HPDE6-E6E7 (cell line): ENCODE measurements at regions not wholly inside any gene's neighbourhood (a gene's known extent, or its start where the extent isn't known, plus 50 kb on each side); places are given as distances from the start of the nearest gene placed in this dataset.

Experiments used
- DNase-seq: peaks from one replicate; pipeline ENCODE4 v3.0.0; 2011; ENCODE audit warnings: missing footprints; ENCODE audit errors: extremely low spot score

DNA sequence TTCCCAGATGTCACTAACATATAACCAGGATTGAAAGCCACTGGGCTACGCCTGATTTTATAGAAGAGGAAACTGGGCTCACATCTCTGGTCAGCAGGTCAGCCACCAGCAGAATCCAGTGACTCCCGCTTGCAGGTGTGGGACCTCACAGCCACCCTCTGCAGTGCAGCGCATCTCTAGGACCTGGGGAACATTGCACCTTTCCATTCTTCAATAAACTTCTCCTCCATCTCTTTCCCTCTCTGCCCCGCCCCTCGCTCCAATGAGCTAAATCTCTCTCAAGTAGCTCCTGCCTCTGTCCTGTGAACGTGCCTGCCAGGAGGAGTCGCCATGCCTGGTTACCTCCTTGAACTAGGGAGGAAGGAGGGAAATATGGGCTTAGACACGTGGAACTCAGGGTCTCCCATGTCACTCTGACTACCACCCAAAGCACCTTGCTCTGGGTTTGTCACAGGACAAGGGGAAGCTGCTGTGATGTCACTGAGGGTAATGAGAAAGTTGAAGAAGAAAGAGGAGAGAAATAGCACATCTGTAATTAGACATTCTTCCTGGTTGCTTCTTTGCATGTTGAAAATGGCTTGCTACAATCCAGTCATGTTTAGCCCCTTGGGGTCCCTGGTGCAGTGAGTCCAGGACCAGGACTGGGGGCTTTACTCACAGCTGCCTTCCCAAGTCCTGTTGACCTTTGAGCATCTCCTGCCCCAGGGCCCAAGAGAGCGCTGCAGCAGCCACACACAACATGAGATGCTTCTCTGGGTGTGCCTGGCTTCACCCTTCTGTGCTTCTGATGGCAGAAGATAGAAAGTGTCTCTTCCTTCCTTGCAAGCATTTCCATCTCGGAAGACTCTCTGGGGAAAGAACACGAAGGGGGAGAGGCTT lies 469.4 kb downstream of the PREX1 start:
- DNase-seq, result no peak

DNA sequence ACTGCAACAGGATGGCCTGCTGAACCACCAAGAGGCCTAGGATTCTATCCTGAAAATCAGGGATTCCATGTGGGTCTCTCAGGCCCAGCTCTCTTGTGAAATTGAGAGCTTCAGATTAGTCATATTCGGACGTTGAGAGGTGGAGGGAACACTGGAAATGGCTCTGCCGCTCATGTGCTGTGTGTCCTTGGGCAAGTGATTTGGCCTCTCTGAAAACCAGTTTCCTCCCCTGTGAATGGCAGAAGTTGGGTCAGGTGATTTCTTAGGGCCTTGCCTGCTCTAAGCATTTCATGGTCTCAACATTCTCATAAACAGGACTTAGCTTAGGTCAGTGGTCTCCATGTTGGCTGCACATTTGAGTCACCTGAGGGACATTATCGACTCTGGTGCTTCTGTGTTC lies 470.1 kb downstream of the PREX1 start:
- DNase-seq, result no peak

DNA sequence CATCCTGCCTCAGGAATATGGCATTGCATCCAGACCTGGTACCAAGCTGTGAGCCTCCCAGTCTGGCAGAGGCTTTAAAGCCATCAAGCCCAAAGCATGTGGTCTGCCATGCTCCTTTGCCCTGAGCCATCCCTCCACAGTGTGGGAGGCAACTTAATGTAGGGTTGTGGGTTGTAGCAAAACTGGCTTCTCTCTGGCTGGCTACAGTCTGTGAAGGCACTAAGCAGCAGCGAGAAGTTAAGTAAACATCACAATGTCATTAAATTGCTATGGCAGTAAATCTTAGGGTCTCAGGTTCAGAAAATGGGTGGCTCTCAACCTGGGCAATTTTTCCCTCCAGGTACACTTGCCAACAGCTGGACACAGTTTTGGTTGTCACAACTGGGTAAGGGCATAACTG lies 472.9 kb downstream of the PREX1 start:
- no peak for DNase-seq

DNA sequence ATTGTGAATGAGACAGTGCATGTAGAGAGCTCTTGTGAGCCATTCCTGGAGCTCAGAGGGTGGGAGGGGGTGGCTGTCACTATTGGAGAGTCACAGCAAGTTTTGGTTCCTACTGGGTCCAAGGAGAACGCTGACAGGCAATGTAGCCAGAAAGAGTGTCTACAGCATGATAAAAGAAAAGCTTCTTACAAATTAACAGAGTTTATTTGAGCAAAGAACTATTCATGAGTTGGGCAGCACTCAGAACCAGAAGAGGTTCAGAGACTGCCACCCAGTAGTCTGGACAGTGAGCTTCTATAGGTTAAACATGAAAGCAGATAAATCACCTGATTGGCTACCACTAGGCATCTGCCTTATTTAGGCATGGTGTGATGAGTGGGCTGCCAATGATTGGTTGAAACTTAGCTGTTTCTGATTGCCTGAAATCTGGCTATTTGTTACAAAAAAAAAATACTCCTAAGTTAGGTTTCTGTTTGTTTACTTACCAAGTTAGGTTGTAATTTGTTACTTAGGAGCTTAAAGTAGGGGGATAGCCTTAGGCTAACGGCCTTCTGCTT lies 473.4 kb downstream of the PREX1 start:
- no peak for DNase-seq

DNA sequence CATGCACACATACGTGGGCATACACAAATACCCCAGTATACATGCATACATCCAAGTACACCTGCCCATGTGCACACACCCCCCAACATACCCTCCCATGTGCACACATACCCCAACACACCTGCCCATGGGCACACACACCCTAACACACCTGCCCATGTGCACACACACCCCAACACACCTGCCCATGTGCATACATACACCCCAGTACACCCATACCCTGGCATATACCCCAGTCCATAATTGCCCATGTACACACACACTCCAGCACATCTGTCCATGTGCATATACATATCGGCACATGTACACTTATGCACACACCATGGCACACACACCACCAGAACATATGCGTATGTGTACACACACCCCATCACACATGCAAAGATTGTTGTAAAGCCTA lies 475.2 kb downstream of the PREX1 start:
- DNase-seq, result no peak

DNA sequence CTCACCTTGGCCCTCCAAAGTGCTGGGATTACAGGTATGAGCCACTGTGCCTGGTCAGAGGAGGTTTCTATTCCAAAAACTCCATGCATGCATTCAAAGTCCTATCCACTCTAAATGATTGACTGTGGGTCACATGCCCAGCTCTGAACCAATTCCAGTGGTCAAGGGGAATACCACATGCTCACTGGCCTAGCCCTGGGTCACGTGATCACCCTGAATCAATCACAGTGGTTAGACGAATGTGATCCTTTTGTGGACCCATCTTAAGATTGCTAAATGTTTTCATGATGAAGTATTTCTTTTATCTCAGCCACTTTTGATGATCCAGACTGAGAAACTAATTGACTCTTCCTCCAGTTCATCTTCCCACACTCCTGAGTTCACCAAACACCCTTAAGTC lies 475.8 kb downstream of the PREX1 start:
- no peak for DNase-seq

DNA sequence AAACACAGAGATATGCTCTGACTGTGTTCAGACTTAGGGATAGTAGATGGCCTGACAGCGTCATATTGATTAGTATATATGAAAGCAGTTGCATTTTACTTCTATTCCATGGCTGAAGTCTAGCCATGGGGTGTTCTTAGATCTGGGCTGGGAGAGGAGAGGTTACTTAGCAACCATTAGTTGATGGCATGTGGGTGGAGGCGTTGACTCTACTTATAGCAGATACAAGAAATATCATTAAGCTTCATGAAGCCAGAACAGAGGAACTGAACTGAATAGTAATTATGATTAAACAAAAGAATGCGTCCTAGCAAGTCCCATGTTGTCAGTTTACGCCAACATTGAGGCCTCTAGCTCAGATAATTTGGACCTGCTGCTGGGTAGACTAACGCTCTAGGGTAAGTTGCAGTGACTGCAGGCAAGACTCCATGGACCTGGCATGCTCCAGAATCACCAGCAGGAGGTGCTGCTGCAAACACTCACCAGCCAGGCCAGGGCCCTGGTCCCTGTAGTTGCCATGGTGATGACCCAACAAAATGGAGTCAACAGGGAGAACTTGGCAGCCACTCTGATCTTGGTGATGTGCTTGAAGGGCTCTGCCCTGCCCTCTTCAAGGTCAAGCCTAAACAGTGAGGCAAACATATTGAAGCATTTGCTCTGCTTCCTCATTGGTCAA lies 477.3 kb downstream of the PREX1 start:
- DNase-seq, result no peak

DNA sequence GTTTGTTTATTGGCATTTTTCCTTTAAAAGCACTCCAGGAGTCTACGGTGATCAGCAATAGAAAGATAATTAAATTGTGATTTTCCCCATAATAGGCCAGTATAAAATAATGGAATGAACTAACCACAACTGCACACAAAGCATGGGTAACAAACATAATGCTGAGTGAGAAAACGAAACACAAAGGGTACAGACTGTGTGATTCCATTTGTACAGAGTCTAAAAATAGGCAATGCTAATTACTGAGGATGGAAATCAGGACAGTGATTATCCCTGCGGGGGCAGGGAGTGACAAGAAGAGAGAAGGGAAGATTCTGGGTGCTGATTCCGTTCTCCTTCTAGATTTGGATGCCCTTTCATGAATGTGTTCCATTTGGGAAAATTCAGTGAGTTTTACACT lies 478.1 kb downstream of the PREX1 start:
- no peak for DNase-seq

DNA sequence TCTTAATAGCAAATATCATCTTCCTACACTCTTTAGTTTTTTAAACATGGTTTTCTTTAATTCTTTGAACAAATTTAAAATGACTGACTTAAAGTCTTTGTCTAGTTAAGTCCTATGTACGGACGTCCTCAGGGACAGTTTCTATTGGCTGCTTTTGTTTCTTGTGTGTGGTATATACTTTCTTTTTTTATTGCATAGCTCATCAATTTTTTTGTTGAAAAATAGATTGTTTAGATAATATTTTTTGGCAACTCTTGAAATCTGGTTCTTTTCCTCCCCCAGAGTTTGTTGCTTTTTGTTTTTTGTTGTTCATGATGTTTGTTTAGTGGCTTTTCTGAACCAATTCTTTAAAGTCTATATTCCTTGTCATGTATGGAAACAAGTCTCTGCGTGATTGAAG lies 479.8 kb downstream of the PREX1 start:
- DNase-seq, result no peak

DNA sequence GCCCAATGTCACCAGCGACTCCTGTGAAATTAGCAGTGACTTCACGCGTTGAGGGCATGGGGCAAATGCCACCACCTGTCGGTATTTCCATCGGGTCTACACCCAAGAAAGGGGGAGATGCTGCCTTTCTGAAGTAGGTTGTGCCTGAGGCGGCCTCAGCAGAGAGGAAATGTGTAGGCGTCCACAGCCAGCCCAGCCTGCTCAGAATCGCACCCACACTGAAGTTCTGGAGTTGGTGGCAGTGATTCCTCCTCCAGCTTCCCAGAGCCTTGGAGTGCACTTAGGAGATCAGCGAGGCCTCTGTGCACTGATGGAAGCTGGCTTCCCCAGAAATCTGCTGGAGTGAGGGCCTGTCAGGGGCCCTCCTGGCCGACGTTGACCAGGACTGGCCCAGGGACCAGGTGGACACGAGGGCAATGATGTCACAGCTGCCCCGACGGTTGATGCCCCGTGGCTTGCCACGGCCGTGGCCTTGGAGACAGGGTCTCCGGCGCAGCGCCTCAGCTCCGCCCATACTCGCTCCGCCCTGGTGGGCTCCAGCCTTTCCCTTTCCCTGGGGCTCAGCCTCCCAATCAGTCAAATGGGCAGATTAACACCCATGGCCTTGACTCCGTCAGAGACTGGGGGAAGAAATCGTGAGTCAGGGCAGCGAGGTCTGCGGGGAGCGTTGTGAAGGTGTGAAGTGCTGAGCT lies 484.8 kb downstream of the PREX1 start:
- no peak for DNase-seq

DNA sequence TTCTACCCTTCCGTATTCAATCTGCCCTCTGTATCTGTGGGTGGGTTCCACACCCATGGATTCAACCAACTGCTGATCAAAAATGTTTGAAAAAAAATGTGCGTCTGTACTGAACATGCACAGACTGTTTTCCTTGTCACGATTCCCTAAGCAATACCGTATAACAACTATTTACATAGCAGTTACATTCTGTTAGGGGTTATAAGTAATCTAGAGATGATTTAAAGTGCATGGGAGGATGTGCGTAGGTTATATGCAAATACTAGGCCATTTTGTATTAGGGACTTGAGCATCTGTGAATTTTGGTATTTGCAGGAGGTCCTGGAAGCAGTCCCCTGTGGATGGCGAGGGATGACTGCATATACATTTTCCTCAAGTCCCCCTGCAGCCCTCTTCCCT lies 486.9 kb downstream of the PREX1 start:
- DNase-seq, result no peak

DNA sequence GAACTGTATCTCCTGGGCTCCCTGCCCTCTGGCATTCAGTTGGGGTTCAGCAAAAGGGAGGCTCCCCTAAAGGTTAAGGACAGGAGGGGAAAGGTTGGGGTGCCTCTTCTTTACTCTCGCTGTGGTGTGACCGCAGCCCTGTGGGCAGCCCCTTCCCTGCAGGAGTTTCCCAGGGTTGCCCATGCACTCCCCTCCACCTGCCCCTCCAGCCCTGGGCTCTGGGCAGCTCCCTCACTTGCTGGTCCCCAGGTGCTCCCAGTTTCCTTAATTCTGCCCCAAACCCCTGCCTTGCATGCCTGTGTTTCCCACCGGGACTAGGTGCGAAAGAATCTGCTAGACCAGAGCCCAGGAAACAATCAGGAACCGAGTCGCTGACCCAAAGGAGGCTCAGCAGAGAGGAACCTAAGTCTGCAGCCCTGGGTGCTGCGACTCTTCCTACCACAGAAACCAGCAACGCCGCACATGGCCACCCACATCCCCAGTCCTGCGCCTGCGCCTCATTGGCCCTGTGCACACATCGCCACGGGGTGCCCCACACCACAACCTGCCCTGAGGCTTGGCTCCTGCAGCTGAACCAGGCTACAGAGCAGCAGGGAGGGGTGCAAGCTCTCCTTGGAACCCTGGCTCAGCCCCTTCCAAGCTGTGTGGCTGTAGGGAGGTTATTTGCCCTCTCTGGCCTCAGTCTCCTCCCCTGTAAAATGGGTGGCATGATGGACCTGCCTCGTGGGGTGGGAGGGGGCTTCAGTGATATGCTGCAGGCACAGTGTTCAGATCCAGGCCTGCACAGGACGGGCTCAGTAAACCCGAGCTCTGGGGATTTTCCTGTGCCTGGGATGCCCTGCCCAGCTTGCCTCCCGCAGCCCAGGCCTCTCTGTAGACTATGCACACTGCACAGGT lies 487.6 kb downstream of the PREX1 start:
- no peak for DNase-seq

DNA sequence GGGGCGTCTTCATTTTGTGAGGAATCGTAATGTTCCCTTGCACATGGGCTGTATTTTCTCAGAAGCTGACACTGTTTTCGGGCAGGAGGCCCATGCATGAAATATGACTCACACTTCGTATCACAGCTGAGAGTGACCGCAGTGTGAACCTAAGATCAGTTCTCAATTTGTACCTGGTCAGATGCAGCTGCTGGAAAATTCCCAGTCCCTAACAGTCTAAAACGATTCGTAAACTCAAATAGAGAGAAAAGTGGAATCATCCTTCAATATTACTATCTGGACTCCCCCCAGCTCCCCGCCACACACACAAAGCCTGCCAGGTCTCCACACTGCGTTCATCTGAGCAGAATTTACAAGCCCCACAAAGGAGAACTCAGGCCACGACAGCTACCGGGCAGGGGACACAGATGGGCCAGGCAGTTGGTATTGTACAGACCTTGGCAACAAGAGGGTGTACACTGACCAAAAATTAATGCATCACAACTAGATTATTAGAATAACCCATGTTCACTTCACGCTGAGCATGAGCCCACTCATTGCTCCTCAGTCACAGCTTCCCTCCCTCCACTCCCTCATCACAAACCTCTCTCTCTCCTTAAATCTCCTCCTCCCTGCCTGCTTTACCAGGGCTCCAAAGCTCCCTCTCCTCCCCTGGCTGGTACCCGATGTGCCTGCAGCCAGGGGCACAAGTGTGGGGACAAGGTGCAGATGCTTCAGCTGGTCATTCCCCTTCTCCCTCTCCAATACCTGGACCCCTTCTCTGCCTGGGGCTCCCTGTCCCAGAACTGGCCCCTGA lies 488.4 kb downstream of the PREX1 start:
- DNase-seq, result no peak

DNA sequence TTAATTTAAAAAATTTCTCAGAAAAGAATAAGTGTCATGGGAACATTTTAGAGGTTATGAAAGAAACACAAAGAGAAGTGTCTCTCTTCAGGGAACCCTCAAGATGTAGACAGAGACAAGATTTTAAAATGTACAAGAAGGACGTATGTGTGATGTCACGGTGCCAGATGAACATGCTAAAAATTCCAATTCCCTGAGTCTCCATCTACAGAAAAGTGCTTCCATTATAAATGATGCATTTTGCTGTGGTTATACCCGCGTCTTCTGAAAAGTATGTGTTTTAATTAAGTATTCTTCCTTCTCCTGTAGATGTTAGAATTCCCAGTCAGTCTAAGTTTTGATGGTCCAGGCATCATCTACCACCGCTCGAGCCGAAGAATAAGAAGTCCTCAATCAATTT lies 489.1 kb downstream of the PREX1 start:
- no peak for DNase-seq

DNA sequence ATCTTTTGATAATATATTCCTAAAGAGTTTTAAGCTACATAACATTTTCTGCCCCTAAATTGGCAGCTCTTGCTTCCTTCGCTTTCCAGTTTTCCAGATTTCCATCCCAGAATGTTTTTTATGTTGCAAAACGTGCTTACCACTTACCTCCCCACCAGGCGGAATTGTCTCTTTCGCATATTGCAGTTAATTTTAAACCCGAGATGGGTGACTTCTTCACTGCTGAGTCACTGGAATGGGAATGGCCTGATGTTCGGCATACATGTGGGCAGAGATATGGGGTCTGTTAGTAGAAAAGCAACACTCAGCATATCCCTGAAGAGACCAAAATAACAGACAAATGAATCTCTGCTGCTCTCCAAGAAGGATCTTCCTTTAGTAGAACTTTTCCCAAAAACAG lies 491.2 kb downstream of the PREX1 start:
- no peak for DNase-seq

DNA sequence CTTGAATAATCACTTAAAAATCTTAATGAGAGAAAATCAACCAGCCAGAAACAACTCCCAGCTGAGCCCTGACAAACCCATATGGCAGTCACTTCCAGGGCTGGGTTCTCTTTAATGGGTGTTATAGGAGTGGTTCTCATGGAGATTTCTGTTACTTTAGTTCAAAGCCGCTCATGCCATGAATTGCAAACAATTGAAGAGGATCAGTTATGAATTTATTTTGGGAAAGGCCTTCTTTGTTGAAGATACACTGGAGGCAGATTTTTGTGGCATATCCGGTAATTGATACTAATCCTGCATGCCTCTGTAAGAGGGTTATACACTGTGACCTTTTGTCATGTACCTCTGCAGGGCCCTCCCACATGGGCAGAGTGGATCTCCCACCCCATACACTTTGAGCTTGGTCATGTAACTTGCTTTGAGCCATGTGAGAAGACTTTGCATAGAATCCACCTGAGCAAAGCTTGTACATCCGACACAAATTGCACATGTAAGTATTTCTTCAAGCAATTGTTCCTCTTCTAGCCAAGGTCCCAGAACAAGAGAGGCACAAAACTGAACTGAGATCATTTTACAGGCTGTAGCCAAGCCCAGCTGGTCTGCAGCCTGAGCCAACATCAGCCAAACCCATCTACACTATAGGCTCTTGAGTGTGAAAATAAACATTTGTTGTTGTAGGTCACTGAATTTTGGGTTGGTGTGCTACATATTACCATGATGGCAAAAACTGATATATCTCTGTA lies 492.3 kb downstream of the PREX1 start:
- DNase-seq, result no peak

DNA sequence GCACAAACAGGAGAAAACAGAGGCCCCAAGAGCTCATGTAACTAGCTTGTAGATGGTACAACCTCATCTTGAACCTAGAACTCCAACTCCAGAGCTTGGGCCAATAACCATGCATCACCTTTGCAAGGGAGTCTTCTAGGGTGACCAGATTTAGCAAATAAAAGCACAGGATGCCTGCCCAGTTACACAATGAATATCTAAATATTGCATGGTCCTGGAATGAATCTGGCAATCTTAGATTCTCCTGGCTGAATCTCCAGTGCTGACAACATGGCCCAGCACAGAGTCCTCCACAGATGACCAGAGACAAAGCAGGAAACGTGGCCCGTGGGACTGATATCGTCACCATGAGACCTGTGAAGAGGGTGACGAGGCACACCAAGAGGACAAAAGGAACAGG lies 494.1 kb downstream of the PREX1 start:
- DNase-seq, result no peak

DNA sequence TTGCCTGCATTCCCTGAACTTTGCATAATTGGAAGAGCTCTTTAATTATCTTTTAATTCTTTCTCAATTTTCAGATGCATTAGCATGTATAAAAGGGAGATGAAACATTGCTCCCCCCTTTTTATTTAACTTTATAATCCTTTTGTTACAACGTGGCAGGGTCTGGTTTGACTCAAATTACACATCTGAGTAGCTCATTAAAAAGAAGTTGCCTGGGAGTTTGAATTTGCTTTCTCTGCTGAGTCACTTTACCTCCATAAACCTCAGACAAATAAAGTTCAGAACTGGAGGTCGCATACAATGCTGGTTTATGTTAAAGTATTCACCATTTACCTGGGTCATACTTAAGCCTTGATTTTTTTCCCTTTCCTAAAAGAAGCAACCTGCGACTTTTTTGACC lies 495.2 kb downstream of the PREX1 start:
- no peak for DNase-seq

DNA sequence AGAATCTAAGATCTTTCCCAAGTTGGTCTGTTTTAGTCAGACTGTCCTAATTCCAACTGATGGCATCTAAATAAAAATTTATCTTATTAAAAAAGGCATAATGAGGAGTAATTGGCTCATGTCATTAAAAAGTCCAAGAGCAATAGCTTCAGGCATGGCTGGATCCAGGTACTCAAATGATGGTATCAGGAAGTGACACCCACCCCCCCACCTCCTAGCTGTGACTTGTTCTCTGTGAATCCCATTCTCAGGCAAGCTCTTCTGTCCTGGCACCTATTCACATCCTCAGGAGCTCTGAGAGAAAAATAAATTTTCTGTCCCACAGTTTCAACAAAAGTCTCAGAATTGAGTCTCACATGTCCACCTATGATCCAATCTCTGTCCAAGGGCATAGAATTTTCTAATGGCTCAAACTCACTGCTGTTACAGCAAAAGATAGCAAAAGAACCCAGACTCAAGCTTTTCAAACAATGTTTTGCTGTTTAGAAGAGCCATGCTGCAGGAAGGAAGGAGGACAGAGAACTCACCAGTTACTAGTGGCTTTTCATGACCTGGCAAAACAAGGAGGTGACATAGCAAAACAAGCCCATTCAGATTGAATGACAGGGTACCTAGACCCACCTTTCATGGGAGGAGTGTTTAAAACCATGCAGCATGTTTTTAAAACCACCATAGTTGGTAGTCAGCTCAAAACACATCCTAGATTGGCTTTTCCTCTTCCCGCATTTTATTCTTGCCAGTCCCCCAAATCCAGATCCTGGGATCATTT lies 496.1 kb downstream of the PREX1 start:
- DNase-seq, result no peak
